Mesendoderm (in vitro differentiated cells): ENCODE measurements at regions not wholly inside any gene's neighbourhood (a gene's known extent, or its start where the extent isn't known, plus 50 kb on each side); places are given as distances from the start of the nearest gene placed in this dataset.

Experiments used
- DNase-seq: peaks from one replicate; pipeline ENCODE4 v3.0.0; 2013
- H2AK5ac ChIP-seq: 2 replicates; pipeline ENCODE4 v1.6.1; 2013; ENCODE audit warnings: low read length, inconsistent platforms
- H2BK120ac ChIP-seq: 2 replicates; pipeline ENCODE4 v1.6.1; 2013; ENCODE audit warnings: low read depth, mild to moderate bottlenecking, low read length, moderate library complexity, mixed read lengths
- H2BK15ac ChIP-seq: replicated peaks from 2 replicates; pipeline ENCODE4 v1.6.1; 2013; ENCODE audit warnings: low read depth, mild to moderate bottlenecking, moderate library complexity
- H2BK5ac ChIP-seq: 2 replicates; pipeline ENCODE4 v1.6.1; 2013; ENCODE audit warnings: low read length, inconsistent platforms
- H3K18ac ChIP-seq: 2 replicates; pipeline ENCODE4 v1.6.1; 2013; ENCODE audit warnings: mild to moderate bottlenecking, low read length, mixed read lengths
- H3K23ac ChIP-seq: one replicate; pipeline ENCODE4 v1.6.1; 2013; ENCODE audit warnings: low read length
- H3K27ac ChIP-seq: 2 replicates; pipeline ENCODE4 v1.5.1; 2013; ENCODE audit warnings: low read depth, mild to moderate bottlenecking, inconsistent platforms, low read length, moderate library complexity
- H3K27me3 ChIP-seq: 2 replicates; pipeline ENCODE4 v1.6.1; 2013; ENCODE audit warnings: low read length, control low read depth, mild to moderate bottlenecking, inconsistent platforms; ENCODE audit not compliant: insufficient read depth, poor library complexity
- H3K36me3 ChIP-seq: 2 replicates; pipeline ENCODE4 v1.6.1; 2013; ENCODE audit warnings: low read length, inconsistent platforms; ENCODE audit not compliant: control insufficient read depth, insufficient read depth
- H3K4ac ChIP-seq: one replicate; pipeline ENCODE4 v1.6.1; 2013; ENCODE audit warnings: low read depth, mild to moderate bottlenecking, low read length, moderate library complexity
- H3K4me1 ChIP-seq: 2 replicates; pipeline ENCODE4 v1.6.1; 2013; ENCODE audit warnings: low read depth, low read length, inconsistent platforms; ENCODE audit not compliant: control insufficient read depth
- H3K4me2 ChIP-seq: 2 replicates; pipeline ENCODE4 v1.6.1; 2013; ENCODE audit warnings: low read length
- H3K4me3 ChIP-seq: 2 replicates; pipeline ENCODE4 v1.5.1; 2013; ENCODE audit warnings: mild to moderate bottlenecking, low read length
- H3K56ac ChIP-seq: one replicate; pipeline ENCODE4 v1.6.1; 2013; ENCODE audit warnings: low read length
- H3K79me1 ChIP-seq: 2 replicates; pipeline ENCODE4 v1.6.1; 2013; ENCODE audit warnings: low read length, inconsistent platforms
- H3K79me2 ChIP-seq: 2 replicates; pipeline ENCODE4 v1.6.1; 2013; ENCODE audit warnings: mild to moderate bottlenecking, low read length; ENCODE audit not compliant: control insufficient read depth, insufficient read depth
- H3K9ac ChIP-seq: 2 replicates; pipeline ENCODE4 v1.6.1; 2013; ENCODE audit warnings: low read length, inconsistent platforms
- H4K5ac ChIP-seq: one replicate; pipeline ENCODE4 v1.6.1; 2013; ENCODE audit warnings: low read length
- H4K8ac ChIP-seq: one replicate; pipeline ENCODE4 v1.6.1; 2013; ENCODE audit warnings: low read depth, mild to moderate bottlenecking, control low read depth, low read length, moderate library complexity
- WGBS: extraction: QIAGEN DNeasy Blood & Tissue Kit; methylation state at CpG from one replicate; pipeline ENCODE4 v1.1.7; 2013; ENCODE audit warnings: low lambda C conversion rate, missing lambda C conversion rate; ENCODE audit not compliant: insufficient coverage; ENCODE audit errors: extremely low coverage; 5-methylcytosine and 5-hydroxymethylcytosine counted together

- no peaks in the 10 kb centered on the region for H3K27me3 ChIP-seq
- no peak overlapping the region for H2BK5ac ChIP-seq
- H3K18ac ChIP-seq, result no peak overlapping the region
- H2BK15ac ChIP-seq, result no peak overlapping the region
- H3K4ac ChIP-seq, result no peak overlapping the region
- H4K5ac ChIP-seq, result no peak overlapping the region
- no peak overlapping the region for H3K23ac ChIP-seq
- no peaks in the 10 kb centered on the region for H3K79me2 ChIP-seq
- no peak overlapping the region for H3K9ac ChIP-seq
- peak; percentile 51 for DNase-seq
- no peak overlapping the region for H4K8ac ChIP-seq
- H3K4me2 ChIP-seq, result no peak overlapping the region
- H3K4me1 ChIP-seq, result no peaks in the 10 kb centered on the region
- WGBS, result no CpG with 5 or more reads among the region's 10 CpGs
- H3K4me3 ChIP-seq, result no peak overlapping the region
- H2AK5ac ChIP-seq, result no peak overlapping the region
- no peak overlapping the region for H3K27ac ChIP-seq
- no peak overlapping the region for H2BK120ac ChIP-seq
- no peaks in the 10 kb centered on the region for H3K79me1 ChIP-seq
- no peak overlapping the region for H3K56ac ChIP-seq
- H3K36me3 ChIP-seq, result no peaks in the 10 kb centered on the region
Observed at GRCh38 chr6:166058064-166058739, 109.4 kb downstream of the TBXT start.

- H3K9ac ChIP-seq, result no peak overlapping the region
- no peak overlapping the region for H3K4ac ChIP-seq
- no peak overlapping the region for H2BK120ac ChIP-seq
- no peak overlapping the region for H4K5ac ChIP-seq
- no peaks in the 10 kb centered on the region for H3K79me2 ChIP-seq
- no CpG with 5 or more reads among the region's 2 CpGs for WGBS
- H3K4me3 ChIP-seq, result no peak overlapping the region
- no peak for DNase-seq
- no peak overlapping the region for H4K8ac ChIP-seq
- no peaks in the 10 kb centered on the region for H3K27me3 ChIP-seq
- H3K79me1 ChIP-seq, result no peaks in the 10 kb centered on the region
- H3K27ac ChIP-seq, result no peak overlapping the region
- H3K23ac ChIP-seq, result no peak overlapping the region
- no peak overlapping the region for H2BK5ac ChIP-seq
- no peak overlapping the region for H2BK15ac ChIP-seq
- no peak overlapping the region for H3K4me2 ChIP-seq
- no peak overlapping the region for H2AK5ac ChIP-seq
- H3K56ac ChIP-seq, result no peak overlapping the region
- no peak overlapping the region for H3K18ac ChIP-seq
- no peaks in the 10 kb centered on the region for H3K4me1 ChIP-seq
- H3K36me3 ChIP-seq, result no peaks in the 10 kb centered on the region
Observed at GRCh38 chr6:166057431-166057830, 110.2 kb downstream of the TBXT start.

GRCh38 chr6:166056637-166057036 is 111.0 kb downstream of the TBXT start:
- Histone ChIP-seq H3K4me1 (no peaks in the 10 kb centered on the region), H3K56ac (no peak overlapping the region), H3K4me2 (no peak overlapping the region), H3K9ac (no peak overlapping the region), H2BK5ac (no peak overlapping the region), H4K8ac (no peak overlapping the region), H2BK120ac (no peak overlapping the region), H3K27ac (no peak overlapping the region), H2AK5ac (no peak overlapping the region), H3K79me2 (no peaks in the 10 kb centered on the region), H3K36me3 (no peaks in the 10 kb centered on the region), H3K79me1 (no peaks in the 10 kb centered on the region), H2BK15ac (no peak overlapping the region), H3K4ac (no peak overlapping the region), H3K23ac (no peak overlapping the region), H3K4me3 (no peak overlapping the region), H4K5ac (no peak overlapping the region), H3K18ac (no peak overlapping the region), H3K27me3 (no peaks in the 10 kb centered on the region)
- DNase-seq, result no peak
- no CpG with 5 or more reads among the region's 4 CpGs for WGBS

- H3K4me1 ChIP-seq, result no peaks in the 10 kb centered on the region
- H3K36me3 ChIP-seq, result no peaks in the 10 kb centered on the region
- DNase-seq, result peak; percentile 21
- H3K79me1 ChIP-seq, result no peaks in the 10 kb centered on the region
- no peak overlapping the region for H2BK15ac ChIP-seq
- H4K8ac ChIP-seq, result no peak overlapping the region
- H3K4me2 ChIP-seq, result no peak overlapping the region
- H4K5ac ChIP-seq, result no peak overlapping the region
- no peak overlapping the region for H3K4me3 ChIP-seq
- H2BK5ac ChIP-seq, result no peak overlapping the region
- no CpG with 5 or more reads among the region's 5 CpGs for WGBS
- H3K23ac ChIP-seq, result no peak overlapping the region
- H3K4ac ChIP-seq, result no peak overlapping the region
- H3K9ac ChIP-seq, result no peak overlapping the region
- no peak overlapping the region for H3K18ac ChIP-seq
- H2AK5ac ChIP-seq, result no peak overlapping the region
- H2BK120ac ChIP-seq, result no peak overlapping the region
- no peak overlapping the region for H3K27ac ChIP-seq
- no peaks in the 10 kb centered on the region for H3K27me3 ChIP-seq
- no peak overlapping the region for H3K56ac ChIP-seq
- H3K79me2 ChIP-seq, result no peaks in the 10 kb centered on the region
Observed at GRCh38 chr6:166055801-166056200, 111.8 kb downstream of the TBXT start.

- Histone ChIP-seq H3K23ac (no peak overlapping the region), H4K5ac (no peak overlapping the region)
Observed at GRCh38 chr6:166052837-166053236, 114.8 kb downstream of the TBXT start.

GRCh38 chr6:166050559-166050958 is 117.1 kb downstream of the TBXT start:
- peak; percentile 87 for DNase-seq
- Histone ChIP-seq H3K27me3 (no peaks in the 10 kb centered on the region), H2BK15ac (no peak overlapping the region), H3K4ac (no peak overlapping the region), H3K27ac (no peak overlapping the region), H4K8ac (no peak overlapping the region), H3K18ac (no peak overlapping the region), H3K79me2 (no peaks in the 10 kb centered on the region), H3K4me1 (peaks cover 1% of the 10 kb centered on the region), H3K4me2 (no peak overlapping the region), H3K56ac (no peak overlapping the region), H2BK5ac (no peak overlapping the region), H3K4me3 (no peak overlapping the region), H2BK120ac (no peak overlapping the region), H2AK5ac (no peak overlapping the region), H3K9ac (no peak overlapping the region), H4K5ac (no peak overlapping the region), H3K36me3 (no peaks in the 10 kb centered on the region), H3K23ac (no peak overlapping the region), H3K79me1 (no peaks in the 10 kb centered on the region)
- WGBS, result no CpG with 5 or more reads among the region's 4 CpGs

More at GRCh38 chr6:166052837-166053236, 114.8 kb downstream of the TBXT start:
- no peak overlapping the region for H2BK120ac ChIP-seq
- no peak overlapping the region for H3K4me3 ChIP-seq
- peak; percentile 10 for DNase-seq
- H3K18ac ChIP-seq, result no peak overlapping the region
- H2AK5ac ChIP-seq, result no peak overlapping the region
- no peak overlapping the region for H3K9ac ChIP-seq
- H3K36me3 ChIP-seq, result no peaks in the 10 kb centered on the region
- no peak overlapping the region for H2BK15ac ChIP-seq
- no peak overlapping the region for H3K56ac ChIP-seq
- no peak overlapping the region for H3K4ac ChIP-seq
- no peaks in the 10 kb centered on the region for H3K79me2 ChIP-seq
- H3K27me3 ChIP-seq, result no peaks in the 10 kb centered on the region
- H3K27ac ChIP-seq, result no peak overlapping the region
- no peaks in the 10 kb centered on the region for H3K79me1 ChIP-seq
- H3K4me2 ChIP-seq, result no peak overlapping the region
- H2BK5ac ChIP-seq, result no peak overlapping the region
- H4K8ac ChIP-seq, result no peak overlapping the region
- H3K4me1 ChIP-seq, result no peaks in the 10 kb centered on the region
